SK-N-SH (cell line): ENCODE measurements at regions not wholly inside any gene's neighbourhood (a gene's known extent, or its start where the extent isn't known, plus 50 kb on each side); places are given as distances from the start of the nearest gene placed in this dataset.

Source experiments
- YY1 ChIP-seq: IDR thresholded peaks from 2 replicates; pipeline ENCODE4 v1.4.0; 2012; ENCODE audit warnings: low read depth, mild to moderate bottlenecking
- TF ChIP-seq, protein P1 (sequence below): IDR thresholded peaks from 2 replicates; pipeline ENCODE4; 2012

DNA sequence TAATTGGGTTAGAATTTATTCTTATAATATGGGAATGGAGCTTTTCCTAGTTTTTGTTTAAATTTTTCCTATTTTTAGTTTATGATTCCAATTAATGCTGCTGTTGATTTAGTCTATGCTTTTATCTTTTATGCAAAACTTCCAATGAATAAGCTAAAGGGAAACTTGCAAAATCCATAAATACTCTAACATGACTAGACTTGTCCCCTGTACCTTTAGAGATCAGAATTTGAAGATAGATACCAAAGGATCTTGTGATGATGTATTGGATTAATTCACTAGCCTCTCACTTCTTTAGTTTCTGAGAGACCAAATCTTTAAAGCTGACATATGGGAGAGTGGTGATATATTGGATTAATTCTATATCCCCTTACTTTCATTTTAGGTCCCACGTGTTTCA lies 306.6 kb upstream of the PRMT6 start:
- TF ChIP-seq YY1: no peak
- TF ChIP-seq, protein P1, sequence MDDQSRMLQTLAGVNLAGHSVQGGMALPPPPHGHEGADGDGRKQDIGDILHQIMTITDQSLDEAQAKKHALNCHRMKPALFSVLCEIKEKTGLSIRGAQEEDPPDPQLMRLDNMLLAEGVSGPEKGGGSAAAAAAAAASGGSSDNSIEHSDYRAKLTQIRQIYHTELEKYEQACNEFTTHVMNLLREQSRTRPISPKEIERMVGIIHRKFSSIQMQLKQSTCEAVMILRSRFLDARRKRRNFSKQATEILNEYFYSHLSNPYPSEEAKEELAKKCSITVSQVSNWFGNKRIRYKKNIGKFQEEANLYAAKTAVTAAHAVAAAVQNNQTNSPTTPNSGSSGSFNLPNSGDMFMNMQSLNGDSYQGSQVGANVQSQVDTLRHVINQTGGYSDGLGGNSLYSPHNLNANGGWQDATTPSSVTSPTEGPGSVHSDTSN: no peak
